IMR-90 (cell line): ENCODE measurements at regions not wholly inside any gene's neighbourhood (a gene's known extent, or its start where the extent isn't known, plus 50 kb on each side); places are given as distances from the start of the nearest gene placed in this dataset.

ENCODE experiments used
- CEBPB ChIP-seq: IDR thresholded peaks from 2 replicates; pipeline ENCODE4 v1.6.1; 2012; ENCODE audit warnings: low read depth, low read length, improper control_type of control experiment
- CTCF ChIP-seq: conservative IDR thresholded peaks from 2 replicates; pipeline ENCODE4 v1.5.1; 2012; ENCODE audit warnings: mild to moderate bottlenecking, low read depth, low read length, improper control_type of control experiment
- FOS ChIP-seq: fragments of 150-350 bp; IDR thresholded peaks from 2 replicates; pipeline ENCODE4 v1.6.1; 2016; ENCODE audit warnings: low read depth, low read length
- POLR2A ChIP-seq: IDR thresholded peaks from 2 replicates; pipeline ENCODE4 v1.6.1; 2012; ENCODE audit warnings: mild to moderate bottlenecking, low read depth, low read length
- RFX5 ChIP-seq: IDR thresholded peaks from 2 replicates; pipeline ENCODE4 v1.8.0; 2012; ENCODE audit warnings: low read depth, mild to moderate bottlenecking, low read length, moderate library complexity

DNA sequence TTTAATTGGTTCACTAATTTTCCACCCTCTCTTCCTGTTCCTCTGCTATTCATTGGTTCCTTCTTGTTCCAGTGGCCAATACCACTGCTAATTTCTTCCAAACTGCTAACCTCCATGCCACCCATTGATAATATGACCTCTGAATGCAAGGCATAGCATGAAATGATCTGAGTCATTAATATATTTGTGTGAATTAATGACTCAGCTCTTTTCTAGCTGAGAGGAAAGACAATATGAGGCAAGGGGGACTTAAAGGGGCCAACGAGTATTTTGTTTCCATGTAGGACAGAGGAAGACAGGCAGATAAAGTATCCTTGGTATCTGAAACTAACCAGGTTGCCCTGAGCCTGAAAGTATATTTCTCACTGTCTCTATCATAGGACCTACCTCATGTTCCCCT is 154.3 kb upstream of the BRINP1 start:
- TF ChIP-seq FOS: no peak
- no peak for TF ChIP-seq CTCF
- no peak for TF ChIP-seq CEBPB
- no peak for TF ChIP-seq POLR2A
- no peak for TF ChIP-seq RFX5
